ENCODE measurements at regions not wholly inside any gene's neighbourhood (a gene's known extent, or its start where the extent isn't known, plus 50 kb on each side); places are given as distances from the start of the nearest gene placed in this dataset.

DNA sequence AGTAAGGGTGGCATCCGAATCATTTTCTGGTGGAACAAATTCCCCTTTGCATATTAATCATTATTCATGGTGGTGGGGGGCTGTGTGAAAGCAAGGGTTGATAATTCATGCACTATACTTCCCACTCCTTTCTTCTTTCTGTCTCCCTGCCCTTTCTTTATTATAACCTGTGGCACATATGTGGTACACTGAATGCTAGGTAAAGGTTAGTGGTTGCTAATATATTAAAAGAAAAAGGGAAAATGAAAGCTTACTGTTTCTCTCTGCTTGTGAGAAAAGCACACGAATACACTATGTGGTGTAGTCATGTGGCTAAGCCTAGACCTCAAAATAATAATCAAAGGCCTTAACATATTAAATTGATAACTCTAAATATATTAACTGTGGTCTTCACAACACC lies 178.4 kb upstream of the RPS6KA3 start:
- no peak for TF ChIP-seq POLR2AphosphoS5 (IDR thresholded peaks at IDR 0.05; ENCODE audit: low read depth, low read length)
- TF ChIP-seq, protein P1, sequence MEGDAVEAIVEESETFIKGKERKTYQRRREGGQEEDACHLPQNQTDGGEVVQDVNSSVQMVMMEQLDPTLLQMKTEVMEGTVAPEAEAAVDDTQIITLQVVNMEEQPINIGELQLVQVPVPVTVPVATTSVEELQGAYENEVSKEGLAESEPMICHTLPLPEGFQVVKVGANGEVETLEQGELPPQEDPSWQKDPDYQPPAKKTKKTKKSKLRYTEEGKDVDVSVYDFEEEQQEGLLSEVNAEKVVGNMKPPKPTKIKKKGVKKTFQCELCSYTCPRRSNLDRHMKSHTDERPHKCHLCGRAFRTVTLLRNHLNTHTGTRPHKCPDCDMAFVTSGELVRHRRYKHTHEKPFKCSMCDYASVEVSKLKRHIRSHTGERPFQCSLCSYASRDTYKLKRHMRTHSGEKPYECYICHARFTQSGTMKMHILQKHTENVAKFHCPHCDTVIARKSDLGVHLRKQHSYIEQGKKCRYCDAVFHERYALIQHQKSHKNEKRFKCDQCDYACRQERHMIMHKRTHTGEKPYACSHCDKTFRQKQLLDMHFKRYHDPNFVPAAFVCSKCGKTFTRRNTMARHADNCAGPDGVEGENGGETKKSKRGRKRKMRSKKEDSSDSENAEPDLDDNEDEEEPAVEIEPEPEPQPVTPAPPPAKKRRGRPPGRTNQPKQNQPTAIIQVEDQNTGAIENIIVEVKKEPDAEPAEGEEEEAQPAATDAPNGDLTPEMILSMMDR (IDR thresholded peaks at IDR 0.05 in 2 of 3, conservative IDR thresholded peaks at IDR 0.05 in 1 of 3; ENCODE audit: borderline replicate concordance in 1 of 3, insufficient read depth in 1 of 3, low read depth in 2 of 3, low read length in 2 of 3), result no peak
- TF ChIP-seq ELF1 (IDR thresholded peaks at IDR 0.05; ENCODE audit: borderline replicate concordance, low read depth), result no peak
- TF ChIP-seq EZH2phosphoT487 (IDR thresholded peaks at IDR 0.05; ENCODE audit: borderline replicate concordance), result no peak
- TF ChIP-seq POLR2A (IDR thresholded peaks at IDR 0.05; ENCODE audit: borderline replicate concordance, extremely low read depth, insufficient read depth, insufficient read length), result no peak
- no peak for TF ChIP-seq EZH2 (IDR thresholded peaks at IDR 0.05)
- no peak for TF ChIP-seq JUND (IDR thresholded peaks at IDR 0.05)
- TF ChIP-seq, protein P2, sequence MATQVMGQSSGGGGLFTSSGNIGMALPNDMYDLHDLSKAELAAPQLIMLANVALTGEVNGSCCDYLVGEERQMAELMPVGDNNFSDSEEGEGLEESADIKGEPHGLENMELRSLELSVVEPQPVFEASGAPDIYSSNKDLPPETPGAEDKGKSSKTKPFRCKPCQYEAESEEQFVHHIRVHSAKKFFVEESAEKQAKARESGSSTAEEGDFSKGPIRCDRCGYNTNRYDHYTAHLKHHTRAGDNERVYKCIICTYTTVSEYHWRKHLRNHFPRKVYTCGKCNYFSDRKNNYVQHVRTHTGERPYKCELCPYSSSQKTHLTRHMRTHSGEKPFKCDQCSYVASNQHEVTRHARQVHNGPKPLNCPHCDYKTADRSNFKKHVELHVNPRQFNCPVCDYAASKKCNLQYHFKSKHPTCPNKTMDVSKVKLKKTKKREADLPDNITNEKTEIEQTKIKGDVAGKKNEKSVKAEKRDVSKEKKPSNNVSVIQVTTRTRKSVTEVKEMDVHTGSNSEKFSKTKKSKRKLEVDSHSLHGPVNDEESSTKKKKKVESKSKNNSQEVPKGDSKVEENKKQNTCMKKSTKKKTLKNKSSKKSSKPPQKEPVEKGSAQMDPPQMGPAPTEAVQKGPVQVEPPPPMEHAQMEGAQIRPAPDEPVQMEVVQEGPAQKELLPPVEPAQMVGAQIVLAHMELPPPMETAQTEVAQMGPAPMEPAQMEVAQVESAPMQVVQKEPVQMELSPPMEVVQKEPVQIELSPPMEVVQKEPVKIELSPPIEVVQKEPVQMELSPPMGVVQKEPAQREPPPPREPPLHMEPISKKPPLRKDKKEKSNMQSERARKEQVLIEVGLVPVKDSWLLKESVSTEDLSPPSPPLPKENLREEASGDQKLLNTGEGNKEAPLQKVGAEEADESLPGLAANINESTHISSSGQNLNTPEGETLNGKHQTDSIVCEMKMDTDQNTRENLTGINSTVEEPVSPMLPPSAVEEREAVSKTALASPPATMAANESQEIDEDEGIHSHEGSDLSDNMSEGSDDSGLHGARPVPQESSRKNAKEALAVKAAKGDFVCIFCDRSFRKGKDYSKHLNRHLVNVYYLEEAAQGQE (IDR thresholded peaks at IDR 0.05; ENCODE audit: low read depth), result no peak
- TF ChIP-seq, protein P3, sequence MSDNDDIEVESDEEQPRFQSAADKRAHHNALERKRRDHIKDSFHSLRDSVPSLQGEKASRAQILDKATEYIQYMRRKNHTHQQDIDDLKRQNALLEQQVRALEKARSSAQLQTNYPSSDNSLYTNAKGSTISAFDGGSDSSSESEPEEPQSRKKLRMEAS (IDR thresholded peaks at IDR 0.05), result no peak
- TF ChIP-seq SRF (IDR thresholded peaks at IDR 0.05; ENCODE audit: low read depth), result no peak
- TF ChIP-seq EGR1 (IDR thresholded peaks at IDR 0.05; ENCODE audit: low read depth), result no peak
- TF ChIP-seq CEBPB (IDR thresholded peaks at IDR 0.05; ENCODE audit: low read depth), result no peak
- TF ChIP-seq ZFX (IDR thresholded peaks at IDR 0.05), result no peak
- TF ChIP-seq CBX3 (IDR thresholded peaks at IDR 0.05; ENCODE audit: low read depth), result no peak
